ENCODE measurements at regions not wholly inside any gene's neighbourhood (a gene's known extent, or its start where the extent isn't known, plus 50 kb on each side); places are given as distances from the start of the nearest gene placed in this dataset.

DNA sequence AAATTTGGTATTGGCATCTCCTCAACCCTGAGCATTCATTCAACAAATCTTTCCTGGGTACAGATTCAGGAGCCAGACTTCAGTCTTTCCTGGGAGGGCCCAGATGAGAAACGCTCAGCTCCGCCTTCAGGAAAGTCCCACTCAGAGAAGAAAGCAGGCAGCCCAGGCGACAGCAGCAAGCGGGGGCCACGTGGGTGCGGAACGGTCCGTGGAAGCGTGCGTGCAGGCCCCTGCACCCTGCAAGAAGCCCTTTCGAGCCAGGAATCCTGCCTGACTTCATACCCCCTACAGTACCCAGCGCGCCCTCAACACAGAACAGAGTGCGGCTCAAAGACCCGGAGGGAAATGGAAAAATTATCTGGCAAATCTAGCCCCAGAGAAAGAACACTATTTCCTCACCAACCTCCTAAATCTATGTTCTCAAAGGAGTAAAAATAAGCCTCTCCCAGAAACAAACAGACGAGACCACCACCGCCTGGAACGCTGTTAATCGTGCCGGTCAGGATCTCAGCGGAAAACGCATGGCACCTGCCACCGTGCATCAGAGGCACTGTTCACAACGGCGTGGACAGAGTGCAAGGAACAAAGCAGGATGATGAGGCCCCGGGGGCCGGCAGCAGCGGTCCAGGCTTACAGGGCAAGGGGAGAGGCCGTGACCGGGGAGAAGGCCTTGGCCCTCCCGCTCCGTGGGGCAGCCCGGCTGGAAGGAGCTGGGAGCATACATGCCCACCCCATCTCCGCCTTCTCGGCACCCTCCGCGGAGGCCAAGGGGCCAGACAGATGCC is 318.3 kb downstream of the EIPR1 start:
- DNase-seq, result no peak

- no peak for DNase-seq
Observed at GRCh38 chr2:3054066-3054465, 323.6 kb downstream of the EIPR1 start.

DNA sequence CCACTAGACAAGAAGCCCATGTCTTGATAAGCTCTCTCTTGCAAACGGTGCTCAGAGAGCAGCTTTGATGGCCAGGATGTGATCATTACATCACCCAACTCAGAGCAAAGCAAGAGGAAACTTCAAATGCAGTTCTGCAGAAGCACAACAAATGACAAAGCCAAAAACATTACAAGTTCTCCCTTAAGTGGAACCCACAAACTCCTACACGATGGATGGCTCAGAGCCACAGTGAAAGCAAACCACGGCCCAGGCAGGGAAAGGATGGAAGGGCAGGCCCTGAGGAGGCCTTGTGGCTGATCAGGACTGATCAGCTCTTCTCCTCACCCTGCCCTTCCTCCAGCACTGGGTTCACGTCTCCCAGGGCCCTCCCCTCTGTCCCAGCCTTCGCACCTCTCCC is 326.4 kb downstream of the EIPR1 start:
- DNase-seq, result no peak

GRCh38 chr2:3046170-3046865 is 331.3 kb downstream of the EIPR1 start:
- no peak for DNase-seq

GRCh38 chr2:3045318-3045921 is 332.2 kb downstream of the EIPR1 start:
- no peak for DNase-seq

DNA sequence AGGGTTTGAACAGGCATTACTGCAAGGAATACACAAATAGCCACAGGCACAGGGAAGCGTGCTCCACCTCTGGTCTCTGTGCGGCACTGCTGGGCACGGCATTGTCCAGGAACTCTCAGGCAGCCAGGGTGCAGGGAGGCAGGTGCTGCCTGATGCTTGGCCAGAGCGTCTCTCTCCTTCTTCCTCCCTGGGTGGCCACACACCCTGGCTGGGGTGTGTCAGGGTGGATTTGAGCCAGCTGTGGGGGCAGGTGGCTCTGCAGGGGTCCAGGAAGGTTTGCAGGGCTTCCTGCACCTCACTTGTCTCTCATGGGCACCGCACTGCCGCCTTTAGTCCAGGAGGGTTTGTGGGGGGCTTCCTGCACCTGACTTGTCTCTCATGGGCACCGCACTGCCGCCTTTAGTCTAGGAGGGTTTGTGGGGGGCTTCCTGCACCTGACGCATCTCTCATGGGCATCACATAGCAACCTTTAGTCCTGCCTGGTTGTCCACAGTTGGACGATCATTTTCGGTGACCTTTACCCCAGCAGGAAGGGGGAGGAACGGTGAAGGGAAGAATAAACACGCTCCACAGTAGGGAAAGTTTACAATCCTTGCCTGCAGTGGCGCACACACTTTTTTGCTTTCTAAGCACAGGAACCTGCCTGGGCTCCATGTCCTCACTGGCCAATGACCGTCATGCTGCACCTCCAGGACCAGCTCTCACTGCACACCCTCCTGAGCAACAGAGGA is 332.9 kb downstream of the EIPR1 start:
- DNase-seq, result no peak

GRCh38 chr2:3043726-3044125 is 333.9 kb downstream of the EIPR1 start:
- DNase-seq, result no peak

DNA sequence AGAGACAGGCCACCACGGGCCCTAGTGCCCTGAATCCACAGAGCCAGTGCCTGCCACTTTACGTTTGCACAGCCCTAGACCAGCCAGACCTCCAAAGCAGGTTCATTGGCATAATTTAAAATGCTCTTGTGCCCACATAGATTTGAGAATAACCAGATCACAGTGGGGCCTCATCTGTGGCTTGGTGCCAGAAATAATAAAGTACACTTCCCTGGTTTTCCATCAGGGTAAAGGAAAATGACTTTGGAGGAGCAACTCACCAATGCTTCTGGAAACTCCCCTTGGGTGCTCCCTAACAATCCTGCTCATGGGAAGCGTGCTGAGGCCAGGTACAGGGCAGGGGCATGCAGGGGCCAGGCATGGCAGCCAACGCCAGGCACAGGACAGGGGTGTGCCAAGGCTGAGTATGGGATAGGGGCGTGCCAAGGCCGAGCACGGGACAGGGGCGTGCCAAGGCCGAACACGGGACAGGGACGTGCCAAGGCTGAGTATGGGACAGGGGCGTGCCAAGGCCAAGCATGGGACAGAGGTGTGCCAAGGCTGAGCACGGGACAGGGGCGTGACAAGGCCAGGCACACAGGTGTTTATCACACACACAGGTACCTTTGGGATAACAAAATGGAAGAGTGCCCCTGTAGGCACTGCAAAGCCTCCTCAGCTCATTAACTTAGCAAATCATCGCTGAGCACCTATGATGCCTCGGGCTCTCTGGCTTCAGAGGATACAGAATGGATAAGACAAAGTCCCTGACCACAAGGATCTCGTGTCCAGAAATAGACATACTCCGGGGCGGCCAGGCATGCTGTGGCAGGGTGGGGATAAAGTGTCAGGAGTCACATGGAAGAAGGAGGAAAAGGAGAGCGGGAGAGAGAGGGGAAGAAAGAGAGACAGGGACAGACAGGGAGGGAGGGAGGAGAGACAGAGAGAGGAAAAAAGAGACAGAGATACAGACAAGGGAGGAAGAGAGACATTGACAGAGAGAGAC is 334.7 kb downstream of the EIPR1 start:
- DNase-seq, result no peak

- no peak for DNase-seq
Observed at GRCh38 chr2:3041841-3042600, 335.6 kb downstream of the EIPR1 start.

DNA sequence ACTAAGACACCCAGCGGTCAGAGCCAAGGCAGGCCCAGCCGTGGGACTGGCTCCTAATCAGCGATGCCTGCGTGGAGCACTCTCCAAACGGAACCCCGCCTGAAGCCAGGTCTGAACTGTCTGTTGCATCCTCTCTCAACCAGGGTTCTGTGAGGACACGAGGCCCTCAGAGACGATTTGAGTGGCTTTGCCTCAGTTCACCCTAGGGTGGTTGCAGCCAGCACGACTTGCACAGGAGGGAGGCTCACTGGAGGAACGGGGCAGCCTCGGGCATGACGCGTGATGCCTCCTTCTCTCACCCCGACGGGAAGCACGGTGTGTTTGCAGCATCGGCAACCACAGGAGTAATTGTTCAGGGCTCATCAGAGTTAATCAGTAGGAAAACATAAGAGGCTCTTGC is 336.4 kb downstream of the EIPR1 start:
- DNase-seq, result no peak

DNA sequence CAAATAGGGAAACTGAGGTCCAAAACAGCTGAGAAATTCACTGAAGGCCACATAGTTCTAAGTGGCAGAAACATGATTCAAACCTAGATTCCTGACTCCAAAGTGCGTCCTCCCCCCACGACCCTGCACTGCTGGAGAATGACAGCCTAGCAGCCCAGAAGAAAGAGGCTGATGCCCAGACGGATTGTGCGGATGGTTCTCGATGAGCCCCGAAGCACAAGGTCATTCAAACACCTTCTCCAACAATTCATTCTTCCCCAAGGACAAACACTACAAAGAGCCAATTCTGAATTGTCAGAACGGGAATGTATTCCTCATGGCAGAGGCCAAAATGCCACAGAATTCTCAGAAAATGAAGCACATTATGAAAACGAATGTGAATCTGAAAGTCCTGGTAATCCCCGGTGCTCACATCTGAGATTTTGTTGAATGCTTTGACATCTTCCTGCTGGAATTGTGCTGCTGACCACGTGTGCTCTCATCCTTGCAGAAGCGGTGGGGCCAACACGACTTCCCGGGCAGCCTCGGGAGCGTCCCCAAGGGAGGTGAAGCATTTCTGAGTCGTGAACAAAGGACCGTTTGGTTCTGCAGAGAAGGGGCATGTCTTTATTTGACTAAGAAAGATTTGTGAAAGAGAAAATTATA is 337.0 kb downstream of the EIPR1 start:
- no peak for DNase-seq

- DNase-seq, result no peak
Observed at GRCh38 chr2:3040066-3040428, 337.6 kb downstream of the EIPR1 start.

DNA sequence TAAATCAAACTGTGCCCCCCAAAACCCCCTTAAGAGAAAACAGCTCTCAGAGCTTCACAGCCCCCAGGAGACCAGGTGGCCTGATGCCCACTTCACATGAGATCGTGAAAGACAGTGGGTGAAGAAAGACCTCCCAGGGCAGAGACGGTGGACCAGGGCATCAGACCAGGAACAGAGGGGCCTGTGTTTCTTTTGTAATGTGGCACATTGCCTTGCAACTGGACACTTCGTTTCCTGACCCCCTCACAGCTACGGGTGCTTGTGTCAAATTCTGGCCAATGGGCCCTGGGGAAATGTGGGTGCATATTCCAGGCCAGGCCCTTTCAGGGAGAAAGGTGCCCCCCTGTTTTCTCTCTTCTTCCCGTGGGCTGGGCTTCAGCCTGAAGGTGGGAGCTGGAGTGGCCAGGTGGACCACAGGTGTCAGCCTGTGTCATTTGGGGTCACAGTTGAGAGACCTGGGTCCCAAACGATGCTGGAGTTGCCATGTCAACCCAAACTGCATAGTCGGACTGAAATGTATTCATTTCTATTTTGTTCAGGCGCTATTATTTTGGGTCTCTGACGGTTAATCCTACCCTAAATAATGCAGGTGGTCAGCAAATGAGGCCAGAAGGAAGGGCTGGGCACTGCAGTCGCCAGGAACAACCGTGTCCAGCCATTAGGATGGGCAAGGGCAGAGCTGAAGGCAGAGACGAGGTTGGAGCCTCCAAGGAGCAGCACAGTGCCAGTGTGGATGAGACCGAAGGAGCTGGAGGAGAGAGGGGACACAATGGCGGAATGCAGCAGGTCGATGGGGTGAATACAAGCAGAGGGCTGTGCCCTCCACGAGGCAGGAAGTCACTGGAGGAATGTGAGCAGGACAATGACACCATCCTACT is 338.2 kb downstream of the EIPR1 start:
- no peak for DNase-seq

GRCh38 chr2:3038636-3039035 is 339.0 kb downstream of the EIPR1 start:
- no peak for DNase-seq

DNA sequence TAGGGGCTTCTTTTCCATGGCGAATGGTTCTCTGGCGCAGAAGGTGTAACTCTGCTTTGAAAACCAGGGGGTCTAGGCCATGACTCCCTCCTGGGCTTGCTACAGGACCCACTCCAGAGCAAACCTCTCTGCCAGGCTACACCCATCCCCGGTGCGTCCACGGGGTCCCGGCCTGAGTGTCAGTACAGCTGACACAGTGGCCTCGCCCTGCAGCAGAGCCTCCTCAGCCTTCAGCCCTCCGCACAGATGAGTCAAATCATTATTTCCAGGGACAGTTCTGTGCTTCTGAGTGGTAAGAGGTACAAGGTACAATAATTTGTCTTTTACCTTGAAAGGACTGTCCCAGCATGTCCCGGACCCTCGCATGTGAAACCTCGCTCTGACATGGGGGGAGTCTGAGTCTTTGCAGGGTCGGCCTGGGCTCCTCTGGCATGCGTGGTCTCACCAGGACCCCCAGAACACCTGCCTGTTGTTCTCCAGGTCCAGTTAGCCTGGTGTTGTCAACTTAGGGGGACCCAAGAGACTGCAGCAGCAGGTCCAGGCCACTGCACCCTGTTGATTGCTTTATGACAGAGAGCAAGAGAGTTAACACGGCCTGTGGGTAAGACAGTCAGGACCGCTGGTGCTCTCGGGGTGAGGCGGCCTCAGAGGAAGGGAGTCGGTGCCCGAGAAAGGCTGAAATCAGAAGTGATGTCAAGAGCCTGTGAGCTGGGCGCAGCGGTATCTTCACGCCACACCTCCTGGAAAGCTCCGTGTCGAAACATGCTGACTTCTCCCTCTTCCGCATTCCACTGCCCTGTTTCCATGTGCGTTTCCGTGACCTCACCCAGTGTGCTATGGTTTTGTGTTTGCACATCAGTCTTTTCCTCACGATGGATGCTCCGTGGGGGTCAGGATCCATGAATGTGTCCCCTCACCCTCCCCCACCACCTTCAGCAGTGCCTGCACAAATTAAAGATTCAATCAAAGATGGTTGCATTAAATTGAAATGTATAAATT is 340.1 kb downstream of the EIPR1 start:
- DNase-seq, result no peak

- no peak for DNase-seq
Observed at GRCh38 chr2:3036432-3037125, 341.0 kb downstream of the EIPR1 start.

DNA sequence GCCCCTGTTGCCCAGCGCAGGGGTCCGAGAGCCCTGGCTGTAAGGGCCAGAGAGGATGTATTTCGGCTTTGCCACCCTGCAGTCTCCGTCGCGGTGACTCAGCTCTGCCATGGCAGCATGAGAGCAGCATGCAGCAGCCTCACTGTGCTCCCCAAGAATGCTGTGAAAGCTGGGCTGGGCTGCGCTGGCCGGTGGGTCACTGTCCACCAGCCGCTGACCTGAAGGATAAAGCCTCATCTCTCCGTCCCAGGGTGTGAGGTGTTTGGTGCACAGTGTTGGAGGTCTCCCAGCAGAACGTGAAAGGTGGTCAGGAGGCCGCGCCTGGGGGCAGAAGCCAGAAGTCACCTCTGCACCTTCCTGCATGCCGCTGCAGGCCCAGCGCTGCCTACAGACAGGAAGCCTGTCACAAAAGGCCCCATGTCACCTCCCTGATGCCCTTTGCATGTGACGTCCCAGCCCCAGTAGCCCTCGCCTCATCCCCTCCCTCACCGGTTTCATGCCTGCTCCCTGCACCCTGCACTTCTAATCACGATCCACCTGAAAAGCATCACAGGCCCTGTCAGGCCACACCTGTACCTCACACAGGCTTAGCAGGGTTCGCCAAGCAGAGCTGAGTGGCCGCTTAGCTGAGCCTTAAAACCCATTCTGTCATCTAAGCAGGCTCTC is 342.1 kb downstream of the EIPR1 start:
- DNase-seq, result no peak
